ENCODE measurements at regions not wholly inside any gene's neighbourhood (a gene's known extent, or its start where the extent isn't known, plus 50 kb on each side); places are given as distances from the start of the nearest gene placed in this dataset.

GRCh38 chr3:30076899-30077298 is 529.5 kb upstream of the TGFBR2 start:
- Histone ChIP-seq H4K91ac (ENCODE audit: insufficient read depth, low read depth, low read length) (no peak overlapping the region), H2AK5ac (ENCODE audit: low read depth, low read length) (no peak overlapping the region), H3K9ac (ENCODE audit: low read depth, low read length) (no peak overlapping the region), H3K4me1 (ENCODE audit: control insufficient read depth, insufficient read depth, low read length) (no peaks in the 10 kb centered on the region), H2AK9ac (replicated peaks; ENCODE audit: low read depth, low read length, poor library complexity) (no peak overlapping the region), H3K4me3 (ENCODE audit: insufficient read depth, low read depth, low read length) (no peak overlapping the region), H2BK20ac (ENCODE audit: low read depth, low read length) (no peak overlapping the region), H2BK15ac (ENCODE audit: low read depth, low read length) (no peak overlapping the region), H3K4me2 (ENCODE audit: low read depth, low read length) (no peak overlapping the region), H2AFZ (replicated peaks; ENCODE audit: low read length, poor library complexity) (no peak overlapping the region), H3K14ac (replicated peaks; ENCODE audit: low read depth, low read length) (no peak overlapping the region), H3K79me1 (ENCODE audit: low read depth in 1 of 2, low read length in 2 of 2) (no peaks in the 10 kb centered on the region), H4K5ac (ENCODE audit: low read depth, low read length) (no peak overlapping the region), H3K9me1 (ENCODE audit: insufficient read depth, low read length) (no peaks in the 10 kb centered on the region), H2BK5ac (ENCODE audit: low read depth, low read length, poor library complexity, severe bottlenecking) (no peak overlapping the region), H3K4ac (ENCODE audit: low read depth, low read length) (no peak overlapping the region), H2BK120ac (ENCODE audit: low read depth, low read length) (no peak overlapping the region), H3K23ac (ENCODE audit: low read depth, low read length) (no peak overlapping the region), H3K18ac (ENCODE audit: low read depth, low read length) (no peak overlapping the region), H3K9me3 (ENCODE audit: control insufficient read depth, insufficient read depth, low read length) (no peaks in the 10 kb centered on the region), H3K36me3 (ENCODE audit: control insufficient read depth, insufficient read depth, low read length) (no peaks in the 10 kb centered on the region), H4K20me1 (ENCODE audit: insufficient read depth, low read length) (no peaks in the 10 kb centered on the region), H3K27ac (ENCODE audit: insufficient read depth, low read length) (no peak overlapping the region), H4K8ac (ENCODE audit: low read depth in 2 of 2, low read length in 2 of 2) (no peak overlapping the region), H3K27me3 (ENCODE audit: control insufficient read depth, insufficient read depth, low read length) (no peaks in the 10 kb centered on the region), H3K56ac (ENCODE audit: extremely low read depth, insufficient read depth, low read length) (no peak overlapping the region)
- intact Hi-C loops (cut with micrococcal nuclease): no loop called here
- in situ Hi-C loops (cut with MboI; ENCODE audit: low sequenced_read_pairs): no loop called here
- dilution Hi-C loops (cut with HindIII; ENCODE audit: low sequenced_read_pairs, unreplicated experiment): no loop called here
- POLR2A ChIA-PET (ENCODE audit: unreplicated experiment): no interaction called here
- no TSS peak for BruUV-seq (replicated peaks)
- ATAC-seq (ENCODE audit: low read depth) (no peak), DNase-seq (no peak)
- no peak for TF ChIP-seq CHD1 (IDR thresholded peaks at IDR 0.05; ENCODE audit: low read depth, low read length)
- TF ChIP-seq ELK1 (IDR thresholded peaks at IDR 0.05; ENCODE audit: borderline replicate concordance, low read depth, low read length): no peak
- TF ChIP-seq CTCF (conservative IDR thresholded peaks at IDR 0.05; ENCODE audit: low read depth, low read length): no peak
- no peak for TF ChIP-seq FOS (IDR thresholded peaks at IDR 0.05; ENCODE audit: low read depth, low read length)
- no peak for TF ChIP-seq MAZ (IDR thresholded peaks at IDR 0.05; ENCODE audit: borderline replicate concordance, low read depth, low read length)
- no peak for TF ChIP-seq USF2 (IDR thresholded peaks at IDR 0.05; ENCODE audit: low read depth, low read length)
- TF ChIP-seq RAD21 (IDR thresholded peaks at IDR 0.05; ENCODE audit: low read length): no peak
- TF ChIP-seq MAFK (IDR thresholded peaks at IDR 0.05; ENCODE audit: low read depth, low read length): no peak
- no peak for TF ChIP-seq CEBPB (IDR thresholded peaks at IDR 0.05; ENCODE audit: low read depth, low read length)
- no peak for TF ChIP-seq RCOR1 (IDR thresholded peaks at IDR 0.05; ENCODE audit: insufficient replicate concordance, low read length)
- TF ChIP-seq MXI1 (IDR thresholded peaks at IDR 0.05; ENCODE audit: borderline replicate concordance, low read depth, low read length): no peak
- TF ChIP-seq RFX5 (IDR thresholded peaks at IDR 0.05; ENCODE audit: low read depth, low read length): no peak
- no peak for TF ChIP-seq POLR2A (IDR thresholded peaks at IDR 0.05; ENCODE audit: low read depth, low read length)
- no peak for TF ChIP-seq SMC3 (IDR thresholded peaks at IDR 0.05; ENCODE audit: low read depth, low read length)
- no peak for TF ChIP-seq BHLHE40 (IDR thresholded peaks at IDR 0.05; ENCODE audit: low read depth, low read length)
- no peak for TF ChIP-seq NFE2L2 (IDR thresholded peaks at IDR 0.05; ENCODE audit: low read depth, low read length)
- CTCF ChIA-PET: interaction anchor here (0.6 kb wide), 2 partner anchors 391 to 1457 kb away, joined by 3 to 12 read pairs; no protein-coding TSS in a partner anchor

Measured in IMR-90 (cell line).